Right atrium auricular region (tissue), 2 donors: ENCODE measurements at regions not wholly inside any gene's neighbourhood (a gene's known extent, or its start where the extent isn't known, plus 50 kb on each side); places are given as distances from the start of the nearest gene placed in this dataset.

Source experiments
- DNase-seq: peaks from one replicate; pipeline ENCODE4 v3.0.0-alpha.2; 2019; ENCODE audit warnings: low spot score
- H3K27ac ChIP-seq, 2 donors: fragments of 200-600 bp; sonication (generic); 1 replicate in 1 of 2; 2 replicates in 1 of 2; pipeline ENCODE4 v1.5.1; 2016 to 2019
- H3K27me3 ChIP-seq, 2 donors: fragments of 200-600 bp; sonication (generic); one replicate each; pipeline versions ENCODE4 v1.5.1 to v1.6.0; 2017 to 2019
- H3K36me3 ChIP-seq: fragments of 200-600 bp; sonication (generic); one replicate; pipeline ENCODE4 v1.5.1; 2016
- H3K4me1 ChIP-seq, 2 donors: fragments of 200-600 bp; sonication (generic); one replicate each; pipeline versions ENCODE4 v1.5.1 to v1.6.0; 2017 to 2019
- H3K4me3 ChIP-seq, 2 donors: fragments of 200-600 bp; sonication (generic); 1 replicate in 1 of 2; 2 replicates in 1 of 2; pipeline ENCODE4 v1.5.1; 2017 to 2019; ENCODE audit warnings: mild to moderate bottlenecking in 1 of 2, moderate library complexity in 1 of 2
- H3K9me3 ChIP-seq, 2 donors: fragments of 200-600 bp; sonication (generic); one replicate each; pipeline ENCODE4 v1.5.1; 2019
- CTCF ChIP-seq, 2 donors: fragments of 200-600 bp; sonication (generic); IDR thresholded peaks; one replicate each; pipeline ENCODE4 v1.5.1; 2019; ENCODE audit warnings: antibody characterized with exemption in 2 of 2

GRCh38 chr2:217091531-217091930 lies 231.7 kb upstream of the TNP1 start:
- Histone ChIP-seq H3K27ac (no peak overlapping the region), H3K4me3 (no peak overlapping the region), H3K4me1 (no peaks in the 10 kb centered on the region), H3K9me3 (no peaks in the 10 kb centered on the region), H3K27me3 (no peaks in the 10 kb centered on the region), H3K36me3 (no peaks in the 10 kb centered on the region)
- DNase-seq: no peak
- no peak for TF ChIP-seq CTCF (IDR thresholded peaks at IDR 0.05)

- no peak for DNase-seq
- Histone ChIP-seq H3K4me1 (no peaks in the 10 kb centered on the region), H3K36me3 (no peaks in the 10 kb centered on the region), H3K27me3 (no peaks in the 10 kb centered on the region), H3K9me3 (no peaks in the 10 kb centered on the region), H3K27ac (no peak overlapping the region), H3K4me3 (no peak overlapping the region)
- TF ChIP-seq CTCF (IDR thresholded peaks at IDR 0.05): no peak
Observed at GRCh38 chr2:217090884-217091283, 231.0 kb upstream of the TNP1 start.

GRCh38 chr2:217090024-217090473 lies 230.2 kb upstream of the TNP1 start:
- no peaks in the 10 kb centered on the region for H3K36me3 ChIP-seq
- no peaks in the 10 kb centered on the region for H3K9me3 ChIP-seq
- no peak for TF ChIP-seq CTCF (IDR thresholded peaks at IDR 0.05)
- no peak for DNase-seq
- no peaks in the 10 kb centered on the region for H3K27me3 ChIP-seq
- H3K27ac ChIP-seq: no peak overlapping the region
- no peaks in the 10 kb centered on the region for H3K4me1 ChIP-seq
- no peak overlapping the region for H3K4me3 ChIP-seq

GRCh38 chr2:217086718-217087117 lies 226.9 kb upstream of the TNP1 start:
- no peak for TF ChIP-seq CTCF (IDR thresholded peaks at IDR 0.05)
- no peaks in the 10 kb centered on the region for H3K4me1 ChIP-seq
- no peak for DNase-seq
- H3K9me3 ChIP-seq: no peaks in the 10 kb centered on the region
- H3K4me3 ChIP-seq: no peak overlapping the region
- no peak overlapping the region for H3K27ac ChIP-seq
- H3K27me3 ChIP-seq: no peaks in the 10 kb centered on the region
- no peaks in the 10 kb centered on the region for H3K36me3 ChIP-seq

- DNase-seq: no peak
- no peaks in the 10 kb centered on the region for H3K27me3 ChIP-seq
- no peak overlapping the region for H3K4me3 ChIP-seq
- no peak overlapping the region for H3K27ac ChIP-seq
- H3K36me3 ChIP-seq: no peaks in the 10 kb centered on the region
- no peaks in the 10 kb centered on the region for H3K9me3 ChIP-seq
- TF ChIP-seq CTCF (IDR thresholded peaks at IDR 0.05): no peak
- no peaks in the 10 kb centered on the region for H3K4me1 ChIP-seq
Observed at GRCh38 chr2:217086038-217086522, 226.2 kb upstream of the TNP1 start.

GRCh38 chr2:217085543-217085942 lies 225.7 kb upstream of the TNP1 start:
- no peak overlapping the region for H3K27ac ChIP-seq
- no peaks in the 10 kb centered on the region for H3K4me1 ChIP-seq
- H3K36me3 ChIP-seq: no peaks in the 10 kb centered on the region
- H3K4me3 ChIP-seq: no peak overlapping the region
- H3K9me3 ChIP-seq: no peaks in the 10 kb centered on the region
- no peak for TF ChIP-seq CTCF (IDR thresholded peaks at IDR 0.05)
- no peak for DNase-seq
- H3K27me3 ChIP-seq: no peaks in the 10 kb centered on the region
